Astrocyte (in vitro differentiated cells and primary cell): ENCODE measurements at regions not wholly inside any gene's neighbourhood (a gene's known extent, or its start where the extent isn't known, plus 50 kb on each side); places are given as distances from the start of the nearest gene placed in this dataset.

Experiments used
- DNase-seq: peaks from one replicate; pipeline ENCODE4 v3.0.0-alpha.2; 2010; ENCODE audit warnings: low read depth
- FAIRE-seq: peaks from 2 replicates; lab custom pipeline; 2011; peaks lifted over from hg19 to GRCh38; lab: Jason Lieb, UNC
- H2AFZ ChIP-seq: 2 replicates; pipeline ENCODE4 v1.6.0; 2012; ENCODE audit warnings: low read depth, low read length, inconsistent platforms
- H3K27ac ChIP-seq: 2 replicates; pipeline ENCODE4 v1.5.1; 2011; ENCODE audit warnings: low read depth, low read length, inconsistent platforms
- H3K27me3 ChIP-seq: 2 replicates; pipeline ENCODE4 v1.6.0; 2011; ENCODE audit warnings: low read length, inconsistent platforms; ENCODE audit not compliant: insufficient read depth
- H3K36me3 ChIP-seq: 2 replicates; pipeline ENCODE4 v1.5.1; 2011; ENCODE audit warnings: low read length, inconsistent platforms; ENCODE audit not compliant: insufficient read depth
- H3K4me1 ChIP-seq: 2 replicates; pipeline ENCODE4 v1.5.1; 2011; ENCODE audit warnings: low read length, inconsistent platforms; ENCODE audit not compliant: insufficient read depth
- H3K4me2 ChIP-seq: 2 replicates; pipeline ENCODE4 v1.6.0; 2012; ENCODE audit warnings: low read length, inconsistent platforms
- H3K4me3 ChIP-seq: 2 replicates; pipeline ENCODE4 v1.5.1; 2011; ENCODE audit warnings: low read depth, mild to moderate bottlenecking, low read length, inconsistent platforms; ENCODE audit not compliant: insufficient read depth
- H3K79me2 ChIP-seq: 2 replicates; pipeline ENCODE4 v1.6.0; 2012; ENCODE audit warnings: mild to moderate bottlenecking, low read length, inconsistent platforms; ENCODE audit not compliant: insufficient read depth
- H3K9ac ChIP-seq: 2 replicates; pipeline ENCODE4 v1.6.0; 2012; ENCODE audit warnings: mild to moderate bottlenecking, low read length, inconsistent platforms
- H3K9me3 ChIP-seq: 2 replicates; pipeline ENCODE4 v1.5.1; 2012; ENCODE audit warnings: low read depth, mild to moderate bottlenecking, low read length, inconsistent platforms; ENCODE audit not compliant: insufficient read depth
- H4K20me1 ChIP-seq: 2 replicates; pipeline ENCODE4 v1.6.0; 2012; ENCODE audit warnings: low read length, inconsistent platforms; ENCODE audit not compliant: insufficient read depth
- H3K27ac Mint-ChIP-seq: one replicate; pipeline ENCODE4 v1.8.0; 2021; ENCODE audit warnings: mild to moderate bottlenecking, mixed read lengths; ENCODE audit not compliant: unreplicated experiment
- H3K27me3 Mint-ChIP-seq: one replicate; pipeline ENCODE4 v1.8.0; 2021; ENCODE audit warnings: low read depth, mixed read lengths; ENCODE audit not compliant: unreplicated experiment
- H3K36me3 Mint-ChIP-seq: one replicate; pipeline ENCODE4 v1.8.0; 2021; ENCODE audit warnings: low read depth, mixed read lengths; ENCODE audit not compliant: unreplicated experiment
- H3K4me1 Mint-ChIP-seq: one replicate; pipeline ENCODE4 v1.8.0; 2021; ENCODE audit warnings: low read depth, mixed read lengths; ENCODE audit not compliant: unreplicated experiment
- H3K4me3 Mint-ChIP-seq: one replicate; pipeline ENCODE4 v1.8.0; 2021; ENCODE audit warnings: mild to moderate bottlenecking, moderate library complexity, mixed read lengths; ENCODE audit not compliant: unreplicated experiment
- H3K9me3 Mint-ChIP-seq: one replicate; pipeline ENCODE4 v1.8.0; 2021; ENCODE audit warnings: mild to moderate bottlenecking, mixed read lengths; ENCODE audit not compliant: unreplicated experiment
- CTCF ChIP-seq: IDR thresholded peaks from 2 replicates; pipeline ENCODE4 v1.5.1; 2011; ENCODE audit warnings: low read depth, mild to moderate bottlenecking, inconsistent platforms, low read length, moderate library complexity; ENCODE audit not compliant: insufficient read depth
- EZH2 ChIP-seq: IDR thresholded peaks from 2 replicates; pipeline ENCODE4 v1.6.1; 2012; ENCODE audit warnings: mild to moderate bottlenecking, low read length, inconsistent platforms; ENCODE audit not compliant: insufficient read depth

DNA sequence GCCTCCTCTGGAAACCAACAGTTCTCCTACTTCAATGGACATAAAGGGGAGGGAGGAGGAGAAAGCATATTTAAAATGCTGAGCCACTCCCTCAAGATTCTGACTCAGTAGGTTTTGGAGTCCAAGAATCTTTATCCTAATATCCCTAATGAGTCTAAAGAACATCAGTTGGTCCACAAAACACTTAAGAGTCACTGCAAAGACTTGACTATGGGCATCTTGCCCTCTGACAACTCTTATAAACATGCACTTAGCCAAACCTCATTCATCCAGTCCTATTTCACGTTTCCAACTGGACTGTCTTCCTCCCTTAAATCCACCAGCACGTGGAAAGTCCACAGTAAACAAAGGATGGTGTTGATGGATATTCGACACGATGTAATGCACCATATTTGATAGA is 172.5 kb downstream of the FAM114A2 start:
- Histone ChIP-seq H3K4me3 (no peak overlapping the region), H4K20me1 (no peaks in the 10 kb centered on the region), H3K36me3 (no peaks in the 10 kb centered on the region), H3K27me3 (no peaks in the 10 kb centered on the region), H3K4me1 (no peaks in the 10 kb centered on the region), H3K4me2 (no peak overlapping the region), H2AFZ (no peak overlapping the region), H3K9ac (no peak overlapping the region), H3K9me3 (no peaks in the 10 kb centered on the region), H3K79me2 (no peaks in the 10 kb centered on the region), H3K27ac (no peak overlapping the region)
- no peak for DNase-seq
- peaks cover 2% of the 10 kb centered on the region for H3K9me3 Mint-ChIP-seq
- peaks cover 3% of the 10 kb centered on the region for H3K27me3 Mint-ChIP-seq
- H3K4me3 Mint-ChIP-seq, result no peak overlapping the region
- H3K4me1 Mint-ChIP-seq, result no peaks in the 10 kb centered on the region
- TF ChIP-seq EZH2, result no peak
- TF ChIP-seq CTCF, result no peak
- FAIRE-seq, result no peak
- no peaks in the 10 kb centered on the region for H3K36me3 Mint-ChIP-seq
- H3K27ac Mint-ChIP-seq, result no peak overlapping the region

- Histone ChIP-seq H3K4me3 (no peak overlapping the region), H3K79me2 (no peaks in the 10 kb centered on the region), H3K27me3 (no peaks in the 10 kb centered on the region), H4K20me1 (no peaks in the 10 kb centered on the region), H3K27ac (no peak overlapping the region), H2AFZ (no peak overlapping the region), H3K9me3 (no peaks in the 10 kb centered on the region), H3K4me1 (no peaks in the 10 kb centered on the region), H3K36me3 (no peaks in the 10 kb centered on the region), H3K9ac (no peak overlapping the region), H3K4me2 (no peak overlapping the region)
- no peak for FAIRE-seq
- Mint-ChIP-seq H3K9me3 (peaks cover 2% of the 10 kb centered on the region), H3K4me3 (no peak overlapping the region), H3K4me1 (no peaks in the 10 kb centered on the region), H3K36me3 (no peaks in the 10 kb centered on the region), H3K27me3 (peaks cover 6% of the 10 kb centered on the region), H3K27ac (no peak overlapping the region)
- TF ChIP-seq EZH2 (no peak), CTCF (no peak)
- no peak for DNase-seq
Observed at GRCh38 chr5:153865016-153865415, 173.7 kb downstream of the FAM114A2 start.

- peaks cover 7% of the 10 kb centered on the region for H3K27me3 Mint-ChIP-seq
- H3K27ac Mint-ChIP-seq, result no peak overlapping the region
- Histone ChIP-seq H3K9me3 (no peaks in the 10 kb centered on the region), H3K27me3 (no peaks in the 10 kb centered on the region), H3K36me3 (no peaks in the 10 kb centered on the region), H3K4me1 (no peaks in the 10 kb centered on the region), H3K79me2 (no peaks in the 10 kb centered on the region), H3K4me3 (no peak overlapping the region), H3K9ac (no peak overlapping the region), H2AFZ (no peak overlapping the region), H3K27ac (no peak overlapping the region), H4K20me1 (no peaks in the 10 kb centered on the region), H3K4me2 (no peak overlapping the region)
- TF ChIP-seq CTCF (no peak), EZH2 (no peak)
- no peak for DNase-seq
- H3K4me1 Mint-ChIP-seq, result no peaks in the 10 kb centered on the region
- H3K4me3 Mint-ChIP-seq, result no peak overlapping the region
- FAIRE-seq, result no peak
- H3K36me3 Mint-ChIP-seq, result no peaks in the 10 kb centered on the region
- peaks cover 2% of the 10 kb centered on the region for H3K9me3 Mint-ChIP-seq
Observed at GRCh38 chr5:153863951-153864350, 174.8 kb downstream of the FAM114A2 start.
